ENCODE measurements at regions not wholly inside any gene's neighbourhood (a gene's known extent, or its start where the extent isn't known, plus 50 kb on each side); places are given as distances from the start of the nearest gene placed in this dataset.
"Not testable (repeated sequence)": the region's sequence is repeated elsewhere in the genome, so short reads cannot be mapped to it uniquely, and the experiment has no call there.

DNA sequence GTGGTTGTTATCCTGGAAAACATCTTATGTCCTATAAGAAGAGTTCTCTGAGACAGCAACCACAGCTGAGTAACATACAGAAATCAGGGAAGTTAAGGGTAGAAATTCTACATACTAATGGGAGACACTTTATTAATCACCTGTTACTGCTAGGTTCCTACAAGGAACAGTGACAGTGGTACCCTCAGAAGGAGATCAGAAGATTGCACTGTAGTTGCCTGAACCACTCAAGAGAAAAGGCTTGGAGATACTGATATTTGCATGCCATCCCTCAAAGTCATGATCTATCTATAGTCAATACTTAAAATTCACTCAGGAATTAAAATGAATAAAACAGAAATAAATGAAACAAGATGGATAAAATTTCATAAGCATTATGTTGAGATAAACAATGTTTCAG is 136.0 kb downstream of the LMLN start:
- no peak for DNase-seq (ENCODE audit: low read depth)

DNA sequence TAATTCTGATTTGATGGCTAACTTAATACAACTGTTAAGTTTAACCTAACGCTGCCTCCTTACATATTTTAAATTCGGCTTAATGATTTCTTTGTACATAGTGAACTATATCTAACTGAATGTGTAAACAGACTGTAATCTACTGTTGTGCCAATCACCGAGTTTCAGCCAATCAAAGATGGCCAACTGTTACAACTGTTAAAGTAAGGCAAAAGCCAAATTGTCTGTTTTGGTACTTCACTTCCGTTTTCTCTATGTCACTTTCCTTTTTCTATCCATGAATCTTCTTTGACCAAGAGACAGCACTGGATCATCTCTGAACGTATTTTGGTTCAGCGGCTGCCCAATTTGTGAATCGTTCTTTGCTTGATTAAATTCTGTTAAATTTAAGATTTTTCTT is 137.0 kb downstream of the LMLN start:
- no peak for DNase-seq (ENCODE audit: low read depth)

- DNase-seq (ENCODE audit: low read depth), result not testable (repeated sequence)
These were observed 138.7 kb downstream of the LMLN start for GRCh38 chr3:198098661-198099081.

DNA sequence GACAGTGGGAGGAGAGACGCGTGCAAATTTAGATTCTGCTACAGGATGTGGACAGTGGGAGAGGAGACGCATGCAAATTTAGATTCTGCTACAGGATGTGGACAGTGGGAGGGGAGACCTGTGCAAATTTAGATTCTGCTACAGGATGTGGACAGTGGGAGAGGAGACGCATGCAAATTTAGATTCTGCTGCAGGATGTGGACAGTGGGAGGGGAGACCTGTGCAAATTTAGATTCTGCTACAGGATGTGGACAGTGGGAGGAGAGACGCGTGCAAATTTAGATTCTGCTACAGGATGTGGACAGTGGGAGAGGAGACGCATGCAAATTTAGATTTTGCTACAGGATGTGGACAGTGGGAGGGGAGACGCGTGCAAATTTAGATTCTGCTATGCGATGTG is 143.1 kb downstream of the LMLN start:
- DNase-seq (ENCODE audit: low read depth), result not testable (repeated sequence)

DNA sequence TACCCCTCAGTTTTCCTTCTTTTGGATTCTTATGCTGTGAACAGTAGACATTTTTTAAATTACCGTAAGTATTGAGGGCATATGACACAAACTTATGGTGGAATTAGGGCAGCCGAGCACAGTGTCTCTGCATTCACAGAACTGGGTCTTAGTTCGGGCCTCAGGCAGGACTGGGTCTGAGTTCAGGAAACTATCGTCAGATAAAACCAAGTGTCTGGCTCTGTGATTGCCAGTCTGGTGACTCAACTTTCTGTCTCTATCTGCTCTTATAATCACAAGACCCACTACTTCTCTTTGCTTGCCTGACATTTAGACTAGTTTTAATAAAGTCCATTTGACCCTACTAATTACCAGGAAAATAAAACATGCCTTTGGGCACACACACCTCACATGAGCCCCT is 146.2 kb downstream of the LMLN start:
- no peak for DNase-seq (ENCODE audit: low read depth)

DNA sequence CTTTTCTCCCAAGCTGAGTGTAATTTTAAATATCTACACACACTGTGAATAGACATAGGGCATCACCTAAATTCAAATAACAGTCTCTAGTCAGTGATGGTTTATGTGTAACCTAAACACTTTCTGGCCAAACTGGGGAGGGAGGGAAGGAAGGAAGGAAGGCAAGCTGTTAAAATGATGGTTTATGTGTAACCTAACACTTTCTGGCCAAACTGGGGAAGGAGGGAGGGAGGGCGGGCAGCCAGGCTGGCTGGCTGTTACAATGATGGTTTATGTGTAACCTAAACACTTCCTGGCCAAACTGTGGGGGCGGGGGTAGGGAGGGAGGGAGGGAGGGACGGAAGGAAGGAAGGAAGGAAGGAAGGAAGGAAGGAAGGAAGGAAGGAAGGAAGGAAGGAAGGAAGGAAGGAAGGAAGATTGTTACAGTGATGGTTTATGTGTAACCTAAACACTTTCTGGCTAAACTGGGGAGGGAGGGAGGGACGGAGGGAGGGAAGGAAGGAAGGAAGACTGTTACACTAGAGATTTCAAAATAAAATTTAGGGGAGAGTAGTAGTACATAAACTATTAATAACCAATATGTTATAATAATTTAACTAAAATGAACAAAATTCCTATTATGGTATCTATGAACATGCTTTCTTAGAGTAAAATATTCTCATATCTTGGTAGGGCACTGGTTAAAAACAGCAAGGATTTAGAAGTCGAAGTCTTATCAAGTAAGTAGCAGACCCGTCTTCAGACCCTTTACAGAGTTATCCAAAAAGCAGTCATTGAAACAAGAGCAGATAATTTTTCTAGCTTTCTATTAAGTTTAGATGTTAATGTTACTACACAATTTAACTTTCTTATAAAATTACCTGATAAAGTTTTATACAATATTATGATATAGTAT is 148.1 kb downstream of the LMLN start:
- DNase-seq (ENCODE audit: low read depth), result peak; percentile 18

DNA sequence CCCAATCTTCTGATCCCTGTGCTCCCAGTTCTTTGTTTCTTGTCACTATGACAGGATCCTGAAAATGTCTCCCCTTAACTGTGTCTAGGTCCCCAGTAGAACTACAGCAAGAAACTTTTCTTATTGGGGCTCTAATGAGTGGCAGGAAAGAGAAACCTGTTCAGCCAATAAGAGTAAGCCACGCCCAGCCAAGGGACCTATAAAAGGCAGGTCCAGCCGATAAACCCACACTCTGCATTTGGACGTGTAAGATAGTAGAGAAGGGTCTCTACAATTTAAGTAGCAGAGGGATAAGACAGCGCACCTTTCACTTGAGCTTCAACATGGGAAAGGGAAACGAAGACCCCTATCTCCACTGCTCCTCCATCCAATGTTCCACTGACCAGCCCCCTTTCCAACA is 149.9 kb downstream of the LMLN start:
- DNase-seq (ENCODE audit: low read depth), result no peak

DNA sequence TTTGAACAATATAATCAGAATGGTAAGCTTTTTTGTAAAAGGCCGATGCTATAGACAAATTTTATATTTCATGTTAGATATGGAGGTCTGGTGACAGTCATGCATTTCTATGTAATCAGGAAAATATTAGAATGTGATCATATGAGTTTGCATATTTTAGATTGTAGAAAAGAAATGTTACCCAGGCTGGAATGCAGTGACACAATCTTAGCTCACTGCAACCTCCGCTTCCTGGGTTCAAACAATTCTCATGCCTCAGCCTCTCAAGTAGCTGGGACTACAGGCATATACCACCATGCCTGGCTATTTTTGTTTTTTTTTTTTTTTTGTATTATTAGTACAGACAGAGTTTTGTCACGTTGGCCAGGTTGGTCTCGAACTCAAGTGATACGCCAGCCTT is 152.0 kb downstream of the LMLN start:
- DNase-seq (ENCODE audit: low read depth), result no peak

- peak; percentile 7 for DNase-seq (ENCODE audit: low read depth)
These were observed 153.4 kb downstream of the LMLN start for GRCh38 chr3:198113206-198114053.

GRCh38 chr3:198114516-198114915 is 154.5 kb downstream of the LMLN start:
- not testable (repeated sequence) for DNase-seq (ENCODE audit: low read depth)

- not testable (repeated sequence) for DNase-seq (ENCODE audit: low read depth)
These were observed 162.2 kb downstream of the LMLN start for GRCh38 chr3:198122184-198122583.

DNA sequence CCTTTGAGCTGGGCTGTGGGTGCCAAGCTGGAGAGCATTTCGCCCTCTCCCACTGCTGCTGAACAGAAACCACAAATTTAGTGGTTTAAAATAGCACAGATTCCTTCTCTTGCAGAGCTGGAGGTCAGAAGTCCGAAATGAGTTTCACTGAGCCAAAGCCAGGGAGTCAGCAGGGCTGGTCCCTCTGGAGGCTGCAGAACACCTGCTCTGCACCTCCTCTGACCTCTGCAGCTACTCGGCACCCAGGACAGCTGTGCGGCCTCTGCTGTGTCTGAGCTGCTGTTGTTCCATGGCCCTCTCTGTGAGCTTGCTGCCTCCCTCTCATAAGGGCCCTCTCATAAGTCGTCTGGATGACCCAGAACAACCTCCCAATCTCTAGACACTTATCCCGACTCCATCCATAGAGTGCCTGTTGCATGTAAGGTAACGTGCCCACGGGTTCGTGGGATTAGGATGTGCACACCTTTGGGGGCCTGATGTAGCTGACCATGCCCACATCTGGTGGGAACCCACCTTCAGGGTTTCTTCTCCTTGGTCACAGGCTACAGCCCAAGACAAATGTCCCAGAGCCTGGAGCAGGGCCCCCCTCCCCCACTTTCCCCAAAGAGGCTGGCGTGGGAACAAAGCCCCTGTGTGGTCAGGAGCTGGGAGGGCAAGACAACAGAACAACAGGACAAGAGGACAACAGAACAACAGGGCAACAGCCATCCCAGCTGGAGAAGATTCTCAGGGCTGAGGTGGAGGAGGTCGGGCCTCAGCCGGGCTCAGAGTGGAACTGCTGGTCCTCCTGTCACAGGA is 177.2 kb downstream of the LMLN start:
- not testable (repeated sequence) for DNase-seq (ENCODE audit: low read depth)

- not testable (repeated sequence) for DNase-seq (ENCODE audit: low read depth)
These were observed 178.2 kb downstream of the LMLN start for GRCh38 chr3:198138205-198138604.

DNA sequence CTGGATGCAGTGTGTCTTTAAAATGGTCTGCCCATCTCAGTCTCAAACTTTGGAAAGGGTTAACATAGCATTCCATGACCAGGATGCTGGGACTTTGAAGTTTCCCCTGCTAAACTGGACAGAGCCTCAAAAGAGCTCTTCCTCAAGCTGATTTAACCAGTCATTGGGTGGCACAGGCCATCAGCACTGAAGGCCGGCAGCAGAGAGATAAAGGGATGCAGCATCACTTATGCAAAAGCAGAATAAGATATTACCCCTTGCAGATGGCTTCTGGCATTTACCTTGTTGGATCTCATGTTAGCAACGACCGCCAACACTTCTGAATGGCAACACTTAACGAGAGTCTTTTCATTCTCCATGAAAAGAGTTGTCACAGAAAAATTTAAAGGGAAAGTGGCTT is 179.0 kb downstream of the LMLN start:
- not testable (repeated sequence) for DNase-seq (ENCODE audit: low read depth)

GRCh38 chr3:198139513-198140167 is 179.6 kb downstream of the LMLN start:
- DNase-seq (ENCODE audit: low read depth), result not testable (repeated sequence)

GRCh38 chr3:198143300-198144137 is 183.5 kb downstream of the LMLN start:
- not testable (repeated sequence) for DNase-seq (ENCODE audit: low read depth)

DNA sequence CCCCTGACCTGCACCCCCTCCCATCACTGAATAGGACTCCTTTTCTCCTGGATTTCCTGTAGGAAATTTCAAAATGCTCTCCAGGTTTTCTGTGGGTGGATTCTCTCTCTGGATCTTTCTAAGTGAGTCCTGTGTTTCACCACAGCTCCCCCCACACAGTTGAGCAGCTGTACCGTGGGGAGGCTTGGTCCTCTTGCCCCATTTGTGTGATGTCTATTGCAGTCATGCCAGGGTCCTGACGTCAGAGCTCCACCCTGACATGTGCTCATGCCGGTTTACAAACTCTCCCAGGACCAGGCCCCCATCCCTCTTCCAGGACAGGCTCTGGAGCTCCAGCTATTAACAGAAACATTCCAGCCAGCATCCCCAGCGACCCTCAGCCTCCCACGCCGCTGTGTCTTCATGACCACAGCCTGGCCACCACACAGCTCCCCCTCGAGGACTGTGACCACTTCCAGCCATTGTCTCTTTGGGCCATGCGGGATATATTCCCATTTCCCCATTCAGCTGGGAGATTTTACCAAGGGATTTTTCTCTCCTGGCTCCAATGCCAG is 185.3 kb downstream of the LMLN start:
- peak; percentile 27 for DNase-seq (ENCODE audit: low read depth)

DNA sequence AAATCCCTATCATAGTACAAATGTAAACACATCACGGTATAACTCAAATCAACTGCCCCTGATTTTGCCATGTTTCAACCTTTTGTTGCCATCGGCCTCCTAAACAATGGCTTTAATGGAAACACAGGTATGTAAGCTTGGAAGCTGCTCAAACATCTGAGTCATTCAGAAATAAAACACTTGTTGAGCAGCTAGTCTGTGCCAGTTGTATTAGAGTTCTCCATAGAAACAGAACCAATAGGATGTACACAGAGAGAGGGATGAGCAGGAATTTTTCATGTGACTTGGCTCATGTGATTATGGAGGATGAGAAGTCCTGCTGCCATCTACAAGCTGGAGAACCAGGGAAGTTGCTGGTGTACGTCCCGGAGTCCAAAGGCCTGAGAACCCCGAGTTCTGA is 186.1 kb downstream of the LMLN start:
- DNase-seq (ENCODE audit: low read depth), result not testable (repeated sequence)

DNA sequence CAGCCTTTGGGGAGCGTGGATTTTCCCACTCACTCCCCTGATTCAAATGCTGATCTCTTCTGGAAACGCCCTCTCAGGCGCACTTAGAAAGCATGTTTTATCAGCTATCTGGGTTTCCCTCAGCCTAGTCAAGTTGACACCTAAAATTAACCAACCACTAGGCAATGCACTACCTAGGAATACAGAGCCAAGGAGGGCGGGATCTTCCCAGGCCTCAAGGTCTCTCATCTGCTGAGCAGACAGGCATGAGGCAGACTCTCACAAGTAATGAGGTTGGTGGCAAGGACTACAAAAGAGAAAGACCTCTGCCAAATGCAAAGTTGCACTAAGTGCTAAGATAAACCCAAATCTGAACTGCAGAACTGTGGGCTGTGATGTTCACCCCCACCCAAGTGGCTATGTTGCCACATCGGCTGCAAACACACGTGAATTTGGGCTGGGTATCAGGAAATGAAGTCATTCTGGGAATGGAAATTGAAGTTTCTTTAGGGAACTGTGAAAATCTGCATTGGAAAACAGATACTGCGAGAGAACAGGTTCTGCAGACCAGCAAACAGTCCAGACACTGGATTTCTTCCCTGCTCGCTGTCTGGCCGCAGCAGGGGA is 186.6 kb downstream of the LMLN start:
- not testable (repeated sequence) for DNase-seq (ENCODE audit: low read depth)

DNA sequence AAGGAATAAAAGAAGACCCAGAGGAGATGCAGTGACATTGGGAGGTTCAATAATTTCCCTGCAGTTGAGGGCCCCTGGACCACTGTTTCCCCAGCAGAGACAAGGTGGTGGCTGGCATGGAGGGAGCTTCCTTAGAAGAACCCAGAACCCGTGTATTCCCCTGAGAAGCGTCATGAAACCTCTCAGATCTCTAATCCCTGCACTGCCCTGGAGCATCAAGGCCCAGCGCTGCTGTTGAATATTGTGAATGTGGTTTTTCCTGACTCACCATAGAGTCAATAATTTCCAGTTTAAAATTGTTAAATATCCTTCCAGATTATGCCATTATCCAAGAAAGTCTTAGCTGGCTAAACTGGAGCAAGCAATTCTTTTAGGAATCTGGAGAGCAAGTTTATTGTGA is 187.2 kb downstream of the LMLN start:
- DNase-seq (ENCODE audit: low read depth), result not testable (repeated sequence)
